HEK293 (cell line): ENCODE measurements at regions not wholly inside any gene's neighbourhood (a gene's known extent, or its start where the extent isn't known, plus 50 kb on each side); places are given as distances from the start of the nearest gene placed in this dataset.

ENCODE experiments used
- CTCF ChIA-PET: fragments of 350-600 bp; formaldehyde crosslinking; extraction: SDS; loops from one replicate; lab custom pipeline; 2021; ENCODE audit warnings: antibody characterized with exemption; lab: Yijun Ruan, JAX
- POLR2A ChIA-PET: fragments of 300-600 bp; formaldehyde crosslinking; extraction: SDS; loops from one replicate; lab custom pipeline; 2020; ENCODE audit warnings: antibody characterized with exemption, inconsistent platforms; lab: Yijun Ruan, JAX
- H3K27ac ChIP-seq: fragments of 200-500 bp; sonication (Bioruptor generic); 2 replicates; pipeline ENCODE4 v1.5.1; 2014; ENCODE audit warnings: low read depth, low read length, control low read depth, inconsistent platforms; ENCODE audit errors: extremely low read depth
- H3K36me3 ChIP-seq, 2 experiments: fragments of 200-500 bp in 1 of 2; sonication (Bioruptor generic) in 1 of 2; 1 replicate in 1 of 2; 2 replicates in 1 of 2; pipeline ENCODE4 v1.5.1; 2014 to 2017; ENCODE audit warnings: inconsistent platforms in 2 of 2, low read length in 2 of 2; ENCODE audit not compliant: control insufficient read depth in 2 of 2, insufficient read depth in 1 of 2
- H3K4me1 ChIP-seq: fragments of 200-500 bp; sonication (Bioruptor generic); 2 replicates; pipeline ENCODE4 v1.5.1; 2014; ENCODE audit warnings: mild to moderate bottlenecking, low read length, inconsistent platforms; ENCODE audit not compliant: control insufficient read depth, insufficient read depth
- H3K4me3 ChIP-seq: 2 replicates; pipeline ENCODE4 v1.5.1; 2011; ENCODE audit warnings: low read depth, mild to moderate bottlenecking, control low read depth, low read length, moderate library complexity
- H3K9me3 ChIP-seq: fragments of 200-500 bp; sonication (Bioruptor generic); 2 replicates; pipeline ENCODE4 v1.5.1; 2014; ENCODE audit warnings: low read depth, low read length, inconsistent platforms; ENCODE audit not compliant: control insufficient read depth, insufficient read depth
- BCL11B ChIP-seq: fragments of 450-650 bp; formaldehyde crosslinking; IDR thresholded peaks from 2 replicates; pipeline ENCODE4 v1.5.1; 2016; ENCODE audit warnings: low read depth, missing biosample characterization, missing genetic modification characterization
- BCL6B ChIP-seq: fragments of 450-650 bp; formaldehyde crosslinking; IDR thresholded peaks from 2 replicates; pipeline ENCODE4 v1.5.1; 2017; ENCODE audit warnings: missing biosample characterization, missing genetic modification characterization
- RBAK ChIP-seq: fragments of 450-650 bp; formaldehyde crosslinking; IDR thresholded peaks from 2 replicates; pipeline ENCODE4 v1.5.1; 2016; ENCODE audit warnings: missing biosample characterization, missing genetic modification characterization
- WT1 ChIP-seq: fragments of 450-650 bp; formaldehyde crosslinking; IDR thresholded peaks from 2 replicates; pipeline ENCODE4 v1.5.1; 2016; ENCODE audit warnings: missing biosample characterization, missing genetic modification characterization
- ZIC2 ChIP-seq: fragments of 450-650 bp; formaldehyde crosslinking; IDR thresholded peaks from 2 replicates; pipeline ENCODE4 v1.5.1; 2016; ENCODE audit warnings: missing biosample characterization, missing genetic modification characterization
- ZNF140 ChIP-seq: fragments of 450-650 bp; formaldehyde crosslinking; IDR thresholded peaks from 2 replicates; pipeline ENCODE4 v1.5.1; 2016; ENCODE audit warnings: missing biosample characterization, missing genetic modification characterization
- ZNF155 ChIP-seq: fragments of 450-650 bp; formaldehyde crosslinking; IDR thresholded peaks from 2 replicates; pipeline ENCODE4 v1.5.1; 2016; ENCODE audit warnings: missing biosample characterization, missing genetic modification characterization
- ZNF16 ChIP-seq: fragments of 450-650 bp; formaldehyde crosslinking; IDR thresholded peaks from 2 replicates; pipeline ENCODE4 v1.5.1; 2016; ENCODE audit warnings: low read depth, missing biosample characterization, missing genetic modification characterization
- ZNF433 ChIP-seq: fragments of 450-650 bp; formaldehyde crosslinking; IDR thresholded peaks from 2 replicates; pipeline ENCODE4 v1.5.1; 2016; ENCODE audit warnings: missing biosample characterization, missing genetic modification characterization, low read depth
- ZNF488 ChIP-seq: fragments of 450-650 bp; formaldehyde crosslinking; IDR thresholded peaks from 2 replicates; pipeline ENCODE4 v1.5.1; 2016; ENCODE audit warnings: missing biosample characterization, missing genetic modification characterization
- ZNF518A ChIP-seq: fragments of 450-650 bp; formaldehyde crosslinking; conservative IDR thresholded peaks from 2 replicates; pipeline ENCODE4 v1.5.1; 2016; ENCODE audit warnings: low read depth, missing biosample characterization, missing genetic modification characterization
- ZNF555 ChIP-seq: fragments of 450-650 bp; formaldehyde crosslinking; conservative IDR thresholded peaks from 2 replicates; pipeline ENCODE4 v1.5.1; 2017; ENCODE audit warnings: missing biosample characterization, mild to moderate bottlenecking, missing genetic modification characterization, inconsistent platforms
- ZNF623 ChIP-seq: fragments of 450-650 bp; formaldehyde crosslinking; IDR thresholded peaks from 2 replicates; pipeline ENCODE4 v1.5.1; 2016; ENCODE audit warnings: missing biosample characterization, missing genetic modification characterization
- ZNF747 ChIP-seq: fragments of 450-650 bp; formaldehyde crosslinking; IDR thresholded peaks from 2 replicates; pipeline ENCODE4 v1.5.1; 2016; ENCODE audit warnings: missing biosample characterization, missing genetic modification characterization
- ZNF777 ChIP-seq: fragments of 450-650 bp; formaldehyde crosslinking; IDR thresholded peaks from 2 replicates; pipeline ENCODE4 v1.5.1; 2017; ENCODE audit warnings: missing biosample characterization, missing genetic modification characterization, borderline replicate concordance
- TF ChIP-seq, protein P1 (sequence below): fragments of 450-650 bp; formaldehyde crosslinking; IDR thresholded peaks from 2 replicates; pipeline ENCODE4 v1.5.1; 2016; ENCODE audit warnings: missing biosample characterization, missing genetic modification characterization
- TF ChIP-seq, protein P2 (sequence below): fragments of 450-650 bp; formaldehyde crosslinking; IDR thresholded peaks from 2 replicates; pipeline ENCODE4 v1.5.1; 2016; ENCODE audit warnings: missing biosample characterization, missing genetic modification characterization

DNA sequence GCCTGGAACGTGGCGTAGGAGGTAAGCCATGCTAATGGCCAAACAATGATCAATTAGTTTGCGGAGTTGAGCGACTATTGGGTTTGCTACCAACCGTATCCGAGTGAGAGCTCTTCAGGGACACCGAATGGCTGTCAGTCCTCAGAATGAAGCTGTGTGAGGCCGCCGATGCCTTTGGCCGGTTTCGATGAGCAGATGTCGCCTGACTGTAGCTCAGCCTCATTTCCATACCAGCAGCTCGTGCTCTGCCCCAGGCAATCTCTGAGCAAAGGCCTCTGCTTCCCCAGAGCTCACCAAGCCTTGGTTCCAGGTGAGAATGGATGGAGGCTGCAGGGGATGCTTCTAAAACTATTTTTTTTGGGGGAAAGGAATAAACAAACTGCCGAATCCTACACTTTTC is 111.7 kb upstream of the HS3ST4 start:
- Histone ChIP-seq H3K4me3 (no peak overlapping the region), H3K27ac (no peak overlapping the region), H3K4me1 (no peaks in the 10 kb centered on the region), H3K36me3 (no peaks in the 10 kb centered on the region), H3K9me3 (no peaks in the 10 kb centered on the region)
- CTCF ChIA-PET, result interaction anchor here (0.6 kb wide), 2 partner anchors 97 to 1223 kb away, joined by 3 to 4 read pairs; no protein-coding TSS in a partner anchor
- no peak for TF ChIP-seq RBAK (tag by site-specific recombination)
- TF ChIP-seq ZNF777 (tag by site-specific recombination), result no peak
- TF ChIP-seq BCL6B (tag by site-specific recombination), result no peak
- no peak for TF ChIP-seq ZNF518A (tag by site-specific recombination)
- TF ChIP-seq, protein P1, sequence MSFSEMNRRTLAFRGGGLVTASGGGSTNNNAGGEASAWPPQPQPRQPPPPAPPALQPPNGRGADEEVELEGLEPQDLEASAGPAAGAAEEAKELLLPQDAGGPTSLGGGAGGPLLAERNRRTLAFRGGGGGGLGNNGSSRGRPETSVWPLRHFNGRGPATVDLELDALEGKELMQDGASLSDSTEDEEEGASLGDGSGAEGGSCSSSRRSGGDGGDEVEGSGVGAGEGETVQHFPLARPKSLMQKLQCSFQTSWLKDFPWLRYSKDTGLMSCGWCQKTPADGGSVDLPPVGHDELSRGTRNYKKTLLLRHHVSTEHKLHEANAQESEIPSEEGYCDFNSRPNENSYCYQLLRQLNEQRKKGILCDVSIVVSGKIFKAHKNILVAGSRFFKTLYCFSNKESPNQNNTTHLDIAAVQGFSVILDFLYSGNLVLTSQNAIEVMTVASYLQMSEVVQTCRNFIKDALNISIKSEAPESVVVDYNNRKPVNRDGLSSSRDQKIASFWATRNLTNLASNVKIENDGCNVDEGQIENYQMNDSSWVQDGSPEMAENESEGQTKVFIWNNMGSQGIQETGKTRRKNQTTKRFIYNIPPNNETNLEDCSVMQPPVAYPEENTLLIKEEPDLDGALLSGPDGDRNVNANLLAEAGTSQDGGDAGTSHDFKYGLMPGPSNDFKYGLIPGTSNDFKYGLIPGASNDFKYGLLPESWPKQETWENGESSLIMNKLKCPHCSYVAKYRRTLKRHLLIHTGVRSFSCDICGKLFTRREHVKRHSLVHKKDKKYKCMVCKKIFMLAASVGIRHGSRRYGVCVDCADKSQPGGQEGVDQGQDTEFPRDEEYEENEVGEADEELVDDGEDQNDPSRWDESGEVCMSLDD (tag by site-specific recombination), result no peak
- TF ChIP-seq ZNF623 (tag by site-specific recombination), result no peak
- no peak for TF ChIP-seq ZNF16 (tag by site-specific recombination)
- no peak for TF ChIP-seq ZNF433
- TF ChIP-seq ZNF747 (tag by site-specific recombination), result no peak
- no peak for TF ChIP-seq ZIC2
- no peak for TF ChIP-seq ZNF488 (tag by site-specific recombination)
- no peak for TF ChIP-seq ZNF140
- TF ChIP-seq, protein P2, sequence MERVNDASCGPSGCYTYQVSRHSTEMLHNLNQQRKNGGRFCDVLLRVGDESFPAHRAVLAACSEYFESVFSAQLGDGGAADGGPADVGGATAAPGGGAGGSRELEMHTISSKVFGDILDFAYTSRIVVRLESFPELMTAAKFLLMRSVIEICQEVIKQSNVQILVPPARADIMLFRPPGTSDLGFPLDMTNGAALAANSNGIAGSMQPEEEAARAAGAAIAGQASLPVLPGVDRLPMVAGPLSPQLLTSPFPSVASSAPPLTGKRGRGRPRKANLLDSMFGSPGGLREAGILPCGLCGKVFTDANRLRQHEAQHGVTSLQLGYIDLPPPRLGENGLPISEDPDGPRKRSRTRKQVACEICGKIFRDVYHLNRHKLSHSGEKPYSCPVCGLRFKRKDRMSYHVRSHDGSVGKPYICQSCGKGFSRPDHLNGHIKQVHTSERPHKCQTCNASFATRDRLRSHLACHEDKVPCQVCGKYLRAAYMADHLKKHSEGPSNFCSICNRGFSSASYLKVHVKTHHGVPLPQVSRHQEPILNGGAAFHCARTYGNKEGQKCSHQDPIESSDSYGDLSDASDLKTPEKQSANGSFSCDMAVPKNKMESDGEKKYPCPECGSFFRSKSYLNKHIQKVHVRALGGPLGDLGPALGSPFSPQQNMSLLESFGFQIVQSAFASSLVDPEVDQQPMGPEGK, result no peak
- no peak for TF ChIP-seq WT1 (tag by site-specific recombination)
- TF ChIP-seq ZNF555 (tag by site-specific recombination), result no peak
- TF ChIP-seq BCL11B (tag by site-specific recombination), result no peak
- TF ChIP-seq ZNF155 (tag by site-specific recombination), result no peak
- POLR2A ChIA-PET, result no interaction called here
